Mesothelial cell of epicardium (in vitro differentiated cells): ENCODE measurements at regions not wholly inside any gene's neighbourhood (a gene's known extent, or its start where the extent isn't known, plus 50 kb on each side); places are given as distances from the start of the nearest gene placed in this dataset.

Source experiments
- DNase-seq, 2 experiments: peaks; one replicate each; pipeline ENCODE4 v3.0.0; 2021; ENCODE audit warnings: low spot score in 2 of 2; ENCODE audit not compliant: unreplicated experiment in 2 of 2
- H3K27ac Mint-ChIP-seq: 2 replicates; pipeline ENCODE4 v1.8.0; 2021; ENCODE audit warnings: mixed read lengths
- H3K27me3 Mint-ChIP-seq: 2 replicates; pipeline ENCODE4 v1.8.0; 2021; ENCODE audit warnings: low read depth, mixed read lengths
- H3K36me3 Mint-ChIP-seq: 2 replicates; pipeline ENCODE4 v1.8.0; 2021; ENCODE audit warnings: mixed read lengths
- H3K4me1 Mint-ChIP-seq: 2 replicates; pipeline ENCODE4 v1.8.0; 2021; ENCODE audit warnings: mixed read lengths
- H3K4me3 Mint-ChIP-seq: 2 replicates; pipeline ENCODE4 v1.8.0; 2021; ENCODE audit warnings: mild to moderate bottlenecking, moderate library complexity, mixed read lengths
- H3K9me3 Mint-ChIP-seq: 2 replicates; pipeline ENCODE4 v1.8.0; 2021; ENCODE audit warnings: mixed read lengths
- CTCF ChIP-seq: fragments of 200-600 bp; sonication (generic); IDR thresholded peaks from one replicate; pipeline ENCODE4 v1.5.0; 2021; ENCODE audit warnings: antibody characterized with exemption; ENCODE audit not compliant: unreplicated experiment

- no peaks in the 10 kb centered on the region for H3K36me3 Mint-ChIP-seq
- no peak for DNase-seq
- no peaks in the 10 kb centered on the region for H3K27me3 Mint-ChIP-seq
- H3K9me3 Mint-ChIP-seq: peaks cover 7% of the 10 kb centered on the region
- no peak overlapping the region for H3K4me3 Mint-ChIP-seq
- no peak for TF ChIP-seq CTCF
- H3K27ac Mint-ChIP-seq: no peak overlapping the region
- peaks cover 25% of the 10 kb centered on the region for H3K4me1 Mint-ChIP-seq
These were observed 125.0 kb upstream of the TLE4 start for GRCh38 chr9:79446523-79447307.

GRCh38 chr9:79447308-79447605 is 124.5 kb upstream of the TLE4 start:
- H3K36me3 Mint-ChIP-seq: peaks cover under 1% of the 10 kb centered on the region
- no peak for TF ChIP-seq CTCF
- no peaks in the 10 kb centered on the region for H3K27me3 Mint-ChIP-seq
- peaks cover 9% of the 10 kb centered on the region for H3K9me3 Mint-ChIP-seq
- no peak overlapping the region for H3K4me3 Mint-ChIP-seq
- H3K27ac Mint-ChIP-seq: no peak overlapping the region
- peaks cover 25% of the 10 kb centered on the region for H3K4me1 Mint-ChIP-seq
- DNase-seq: no peak

GRCh38 chr9:79447762-79448161 is 124.0 kb upstream of the TLE4 start:
- no peak overlapping the region for H3K4me3 Mint-ChIP-seq
- H3K36me3 Mint-ChIP-seq: peaks cover 4% of the 10 kb centered on the region
- no peaks in the 10 kb centered on the region for H3K27me3 Mint-ChIP-seq
- TF ChIP-seq CTCF: no peak
- H3K27ac Mint-ChIP-seq: no peak overlapping the region
- DNase-seq: no peak
- H3K4me1 Mint-ChIP-seq: peaks cover 25% of the 10 kb centered on the region
- H3K9me3 Mint-ChIP-seq: peaks cover 12% of the 10 kb centered on the region

- Mint-ChIP-seq H3K27ac (no peak overlapping the region), H3K4me3 (no peak overlapping the region), H3K27me3 (no peaks in the 10 kb centered on the region), H3K9me3 (peaks cover 23% of the 10 kb centered on the region), H3K36me3 (peaks cover 4% of the 10 kb centered on the region), H3K4me1 (peaks cover 10% of the 10 kb centered on the region)
- TF ChIP-seq CTCF: no peak
- no peak for DNase-seq
These were observed 119.5 kb upstream of the TLE4 start for GRCh38 chr9:79452265-79452664.

- Mint-ChIP-seq H3K4me1 (peaks cover 11% of the 10 kb centered on the region), H3K27me3 (no peaks in the 10 kb centered on the region), H3K27ac (no peak overlapping the region), H3K4me3 (no peak overlapping the region), H3K36me3 (no peaks in the 10 kb centered on the region), H3K9me3 (no peaks in the 10 kb centered on the region)
- no peak for TF ChIP-seq CTCF
- DNase-seq: no peak
These were observed 110.1 kb upstream of the TLE4 start for GRCh38 chr9:79461712-79462111.

- Mint-ChIP-seq H3K4me1 (peaks cover 11% of the 10 kb centered on the region), H3K9me3 (no peaks in the 10 kb centered on the region), H3K27me3 (no peaks in the 10 kb centered on the region), H3K27ac (no peak overlapping the region), H3K36me3 (no peaks in the 10 kb centered on the region), H3K4me3 (no peak overlapping the region)
- TF ChIP-seq CTCF: no peak
- no peak for DNase-seq
These were observed 106.6 kb upstream of the TLE4 start for GRCh38 chr9:79465156-79465555.
